Lung (tissue), 11 donors: ENCODE measurements at regions not wholly inside any gene's neighbourhood (a gene's known extent, or its start where the extent isn't known, plus 50 kb on each side); places are given as distances from the start of the nearest gene placed in this dataset.

Source experiments
- ATAC-seq: fragments of 200-7000 bp; cut with Tn5 transposase; one replicate; pipeline ENCODE4 v1.9.1; 2020; ENCODE audit warnings: moderate number of reproducible peaks; ENCODE audit not compliant: insufficient read depth, low FRiP score
- DNase-seq, 3 donors: peaks; one replicate each; pipeline ENCODE4 v3.0.0-alpha.2; 2013 to 2017
- H3K27ac ChIP-seq, 2 donors: one replicate each; pipeline ENCODE4 v1.5.1; 2013; ENCODE audit warnings: mild to moderate bottlenecking in 2 of 2, moderate library complexity in 2 of 2, control low read depth in 1 of 2, inconsistent platforms in 1 of 2, low read depth in 1 of 2, low read length in 1 of 2
- H3K27me3 ChIP-seq, 3 donors: one replicate each; pipeline ENCODE4 v1.5.1; 2013; ENCODE audit warnings: low read length in 2 of 3; ENCODE audit not compliant: control insufficient read depth in 3 of 3, insufficient read depth in 3 of 3
- H3K36me3 ChIP-seq, 4 donors: one replicate each; pipeline ENCODE4 v1.5.1; 2013; ENCODE audit warnings: low read length in 4 of 4, mild to moderate bottlenecking in 1 of 4, moderate library complexity in 1 of 4; ENCODE audit not compliant: control insufficient read depth in 4 of 4, insufficient read depth in 4 of 4
- H3K4me1 ChIP-seq, 5 donors: one replicate each; pipeline ENCODE4 v1.5.1; 2013; ENCODE audit warnings: low read length in 5 of 5, mild to moderate bottlenecking in 2 of 5, moderate library complexity in 1 of 5; ENCODE audit not compliant: control insufficient read depth in 5 of 5, insufficient read depth in 5 of 5
- H3K4me3 ChIP-seq: one replicate; pipeline ENCODE4 v1.5.1; 2013; ENCODE audit warnings: mild to moderate bottlenecking, control low read depth, moderate library complexity
- H3K9ac ChIP-seq, 2 donors: one replicate each; pipeline ENCODE4 v1.5.1; 2013; ENCODE audit warnings: low read length in 2 of 2, control low read depth in 1 of 2; ENCODE audit not compliant: insufficient read depth in 1 of 2
- H3K9me3 ChIP-seq, 4 donors: one replicate each; pipeline ENCODE4 v1.5.1; 2013; ENCODE audit warnings: low read length in 3 of 4, mild to moderate bottlenecking in 1 of 4, moderate library complexity in 1 of 4; ENCODE audit not compliant: control insufficient read depth in 4 of 4, insufficient read depth in 3 of 4
- CTCF ChIP-seq: IDR thresholded peaks from 2 replicates; pipeline ENCODE4 v1.5.1; 2012; ENCODE audit warnings: mild to moderate bottlenecking; ENCODE audit errors: control extremely low read depth, extremely low read depth
- WGBS, 2 donors: extraction: QIAGEN DNeasy Blood & Tissue Kit; methylation state at CpG; one replicate each; pipeline ENCODE4 v1.1.7; 2013; 5-methylcytosine and 5-hydroxymethylcytosine counted together
- donor health status: control.
- donor health status: control.
- donor health status: Bipolar disorder and iron deficiency.
- donor health status: healthy.
- donor health status: DM: yes; HTN: yes; CAD: no.

- no peak overlapping the region for H3K9ac ChIP-seq
- no peak overlapping the region for H3K4me3 ChIP-seq
- no peak overlapping the region for H3K27ac ChIP-seq
- DNase-seq (peak in 1 of 3 donors; percentile 32), ATAC-seq (no peak)
- H3K4me1 ChIP-seq, result peaks cover 0 to 8% (median 0%) of the 10 kb centered on the region in 5 donors
- 85 to 91% methylated on average over 10 of the region's 10 CpGs for WGBS, 2 donors
- H3K27me3 ChIP-seq, result no peaks in the 10 kb centered on the region
- TF ChIP-seq CTCF, result no peak
- no peaks in the 10 kb centered on the region for H3K36me3 ChIP-seq
- H3K9me3 ChIP-seq, result peaks cover 0 to 2% (median 0%) of the 10 kb centered on the region in 4 donors
Measured at GRCh38 chr4:155572106-155572703, 94.4 kb upstream of the GUCY1A1 start.

- Histone ChIP-seq H3K27ac (no peak overlapping the region), H3K4me1 (peaks cover 0 to 8% (median 0%) of the 10 kb centered on the region in 5 donors), H3K27me3 (no peaks in the 10 kb centered on the region), H3K9me3 (peaks cover 0 to 2% (median 0%) of the 10 kb centered on the region in 4 donors), H3K36me3 (no peaks in the 10 kb centered on the region), H3K9ac (no peak overlapping the region), H3K4me3 (no peak overlapping the region)
- DNase-seq (peak in 2 of 3 donors; percentile 23 to 53), ATAC-seq (no peak)
- TF ChIP-seq CTCF, result no peak
- 29 to 71% methylated on average over 1 of the region's 1 CpG for WGBS, 2 donors
Measured at GRCh38 chr4:155571184-155571944, 95.3 kb upstream of the GUCY1A1 start.

- Histone ChIP-seq H3K36me3 (no peaks in the 10 kb centered on the region), H3K9me3 (peaks cover 0 to 2% (median 0%) of the 10 kb centered on the region in 4 donors), H3K4me1 (peaks cover 0 to 12% (median 0%) of the 10 kb centered on the region in 5 donors), H3K9ac (no peak overlapping the region), H3K4me3 (no peak overlapping the region), H3K27me3 (no peaks in the 10 kb centered on the region), H3K27ac (no peak overlapping the region)
- ATAC-seq (no peak), DNase-seq (no peak)
- no peak for TF ChIP-seq CTCF
- 76 to 88% methylated on average over 2 of the region's 2 CpGs for WGBS, 2 donors
Measured at GRCh38 chr4:155570661-155571060, 96.0 kb upstream of the GUCY1A1 start.
